Tibial nerve (tissue), 4 donors: ENCODE measurements at regions not wholly inside any gene's neighbourhood (a gene's known extent, or its start where the extent isn't known, plus 50 kb on each side); places are given as distances from the start of the nearest gene placed in this dataset.

Source experiments
- DNase-seq, 2 donors: peaks; one replicate each; pipeline ENCODE4 v3.0.0-alpha.2; 2019; ENCODE audit warnings: low spot score in 2 of 2
- H3K27ac ChIP-seq, 4 donors: fragments of 200-600 bp; sonication (generic) in 3 of 4; one replicate each; pipeline ENCODE4 v1.5.1; 2017 to 2019; ENCODE audit warnings: mild to moderate bottlenecking in 1 of 4
- H3K27me3 ChIP-seq, 2 donors: fragments of 200-600 bp; sonication (generic) in 1 of 2; one replicate each; pipeline versions ENCODE4 v1.5.1 to v1.6.0; 2017 to 2019
- H3K36me3 ChIP-seq, 3 donors: fragments of 200-600 bp; sonication (generic); one replicate each; pipeline ENCODE4 v1.5.1; 2018 to 2019
- H3K4me1 ChIP-seq, 4 donors: fragments of 200-600 bp; sonication (generic) in 3 of 4; one replicate each; pipeline ENCODE4 v1.5.1; 2017 to 2019
- H3K4me3 ChIP-seq, 4 donors: fragments of 200-600 bp; sonication (generic) in 3 of 4; one replicate each; pipeline ENCODE4 v1.5.1; 2017 to 2019; ENCODE audit warnings: mild to moderate bottlenecking in 1 of 4, moderate library complexity in 1 of 4
- H3K9me3 ChIP-seq, 4 donors: fragments of 200-600 bp; sonication (generic) in 3 of 4; one replicate each; pipeline ENCODE4 v1.5.1; 2017 to 2019
- EP300 ChIP-seq, 2 donors: sonication (generic); formaldehyde crosslinking; IDR thresholded peaks; one replicate each; pipeline ENCODE4 v1.6.1; 2017; ENCODE audit warnings: antibody characterized with exemption in 2 of 2, mild to moderate bottlenecking in 1 of 2
- POLR2A ChIP-seq, 2 donors: fragments of 450-650 bp; IDR thresholded peaks; one replicate each; pipeline ENCODE4 v1.6.1; 2017; ENCODE audit warnings: antibody characterized with exemption in 2 of 2, mild to moderate bottlenecking in 2 of 2, moderate library complexity in 2 of 2
- WGBS, 2 donors: methylation state at CpG; one replicate each; pipeline ENCODE4 v1.1.5; 2018; 5-methylcytosine and 5-hydroxymethylcytosine counted together
- TF ChIP-seq, protein P1 (sequence below), 5 experiments: fragments of 200-600 bp in 3 of 5; fragments of 450-650 bp in 2 of 5; sonication (generic) in 3 of 5; IDR thresholded peaks; one replicate each; pipeline ENCODE4 v1.5.1; 2016 to 2019; ENCODE audit warnings: antibody characterized with exemption in 5 of 5, mild to moderate bottlenecking in 3 of 5, moderate library complexity in 2 of 5

DNA sequence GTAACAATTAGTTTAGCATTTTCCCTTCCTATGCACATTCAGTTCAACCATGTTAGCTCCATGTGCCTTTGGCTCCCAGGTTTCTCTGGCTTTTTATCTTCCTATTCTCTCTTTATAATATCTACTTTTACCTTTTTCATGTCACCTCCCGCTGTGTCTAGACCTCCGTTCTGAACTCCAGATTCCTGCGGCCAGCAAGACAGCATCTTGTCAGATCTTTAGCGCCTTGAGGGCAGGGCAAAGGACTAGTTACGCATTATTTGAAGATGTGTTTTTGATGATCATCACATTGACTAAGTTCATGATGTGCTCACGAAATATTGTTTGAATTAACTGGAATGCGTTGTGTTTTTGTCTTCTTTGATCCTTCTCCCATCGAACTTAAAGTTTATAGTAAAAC, 1126.8 kb downstream of the CDH11 start:
- H3K4me1 ChIP-seq = no peaks in the 10 kb centered on the region
- H3K27me3 ChIP-seq = no peaks in the 10 kb centered on the region
- WGBS, 2 donors = 90 to 92% methylated on average over 8 of the region's 8 CpGs
- H3K27ac ChIP-seq = no peak overlapping the region
- no peaks in the 10 kb centered on the region for H3K9me3 ChIP-seq
- no peak for DNase-seq
- H3K4me3 ChIP-seq = no peak overlapping the region
- TF ChIP-seq, protein P1, sequence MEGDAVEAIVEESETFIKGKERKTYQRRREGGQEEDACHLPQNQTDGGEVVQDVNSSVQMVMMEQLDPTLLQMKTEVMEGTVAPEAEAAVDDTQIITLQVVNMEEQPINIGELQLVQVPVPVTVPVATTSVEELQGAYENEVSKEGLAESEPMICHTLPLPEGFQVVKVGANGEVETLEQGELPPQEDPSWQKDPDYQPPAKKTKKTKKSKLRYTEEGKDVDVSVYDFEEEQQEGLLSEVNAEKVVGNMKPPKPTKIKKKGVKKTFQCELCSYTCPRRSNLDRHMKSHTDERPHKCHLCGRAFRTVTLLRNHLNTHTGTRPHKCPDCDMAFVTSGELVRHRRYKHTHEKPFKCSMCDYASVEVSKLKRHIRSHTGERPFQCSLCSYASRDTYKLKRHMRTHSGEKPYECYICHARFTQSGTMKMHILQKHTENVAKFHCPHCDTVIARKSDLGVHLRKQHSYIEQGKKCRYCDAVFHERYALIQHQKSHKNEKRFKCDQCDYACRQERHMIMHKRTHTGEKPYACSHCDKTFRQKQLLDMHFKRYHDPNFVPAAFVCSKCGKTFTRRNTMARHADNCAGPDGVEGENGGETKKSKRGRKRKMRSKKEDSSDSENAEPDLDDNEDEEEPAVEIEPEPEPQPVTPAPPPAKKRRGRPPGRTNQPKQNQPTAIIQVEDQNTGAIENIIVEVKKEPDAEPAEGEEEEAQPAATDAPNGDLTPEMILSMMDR (IDR thresholded peaks at IDR 0.05) = no peak
- TF ChIP-seq POLR2A (IDR thresholded peaks at IDR 0.05) (no peak), EP300 (IDR thresholded peaks at IDR 0.05) (no peak)
- no peaks in the 10 kb centered on the region for H3K36me3 ChIP-seq

DNA sequence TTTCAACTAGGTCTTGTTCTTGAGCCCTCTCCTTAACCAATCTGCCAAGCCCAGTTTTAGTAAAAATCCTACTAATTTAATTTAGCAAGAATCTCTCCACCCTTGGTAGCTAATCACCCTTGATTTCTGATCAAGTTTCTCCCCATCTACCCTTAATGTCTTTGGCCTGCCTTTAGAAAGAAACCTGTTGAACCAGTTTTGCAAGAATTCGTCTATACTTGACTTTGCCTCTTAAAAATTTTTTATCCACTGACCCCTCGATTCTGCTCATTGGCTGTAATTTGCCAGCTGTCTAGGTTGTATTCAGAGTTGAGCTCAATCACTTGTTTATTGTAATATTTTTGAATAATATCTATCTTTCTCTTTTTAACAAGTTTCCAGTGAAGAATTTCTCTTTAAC, 1138.5 kb downstream of the CDH11 start:
- Histone ChIP-seq H3K36me3 (no peaks in the 10 kb centered on the region), H3K27ac (peak overlapping the region in 1 of 4 donors; percentile 62), H3K4me1 (peaks cover 0 to 6% (median 1%) of the 10 kb centered on the region in 4 donors), H3K27me3 (no peaks in the 10 kb centered on the region), H3K9me3 (no peaks in the 10 kb centered on the region), H3K4me3 (no peak overlapping the region)
- no peak for TF ChIP-seq POLR2A (IDR thresholded peaks at IDR 0.05)
- TF ChIP-seq EP300 (IDR thresholded peaks at IDR 0.05) = no peak
- TF ChIP-seq, protein P1 (IDR thresholded peaks at IDR 0.05) = no peak
- WGBS, 2 donors = 73 to 77% methylated on average over 2 of the region's 2 CpGs
- DNase-seq = no peak

DNA sequence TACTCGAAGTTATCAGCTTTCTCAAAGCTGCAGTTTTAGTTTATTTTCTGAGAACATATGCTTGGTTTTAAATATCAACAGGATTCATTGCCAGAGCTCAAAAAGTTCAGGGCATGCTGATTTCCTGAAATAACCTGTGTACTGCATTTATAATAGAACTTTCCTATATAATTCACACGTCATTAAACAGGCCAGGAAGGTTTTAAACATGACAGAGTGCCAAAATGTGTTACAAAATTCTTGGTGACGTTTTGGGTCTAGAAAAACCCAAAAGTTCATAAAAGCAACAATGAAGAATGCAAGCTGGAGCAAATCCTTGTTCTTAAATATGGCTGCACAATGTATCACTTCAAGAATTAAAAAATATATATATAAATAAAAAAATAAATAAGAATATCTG, 1139.1 kb downstream of the CDH11 start:
- no peaks in the 10 kb centered on the region for H3K27me3 ChIP-seq
- peaks cover 0 to 6% (median 1%) of the 10 kb centered on the region in 4 donors for H3K4me1 ChIP-seq
- no peak for DNase-seq
- H3K27ac ChIP-seq = peak overlapping the region in 1 of 4 donors; percentile 62
- TF ChIP-seq, protein P1 (IDR thresholded peaks at IDR 0.05) = no peak
- TF ChIP-seq EP300 (IDR thresholded peaks at IDR 0.05) (no peak), POLR2A (IDR thresholded peaks at IDR 0.05) (no peak)
- no peaks in the 10 kb centered on the region for H3K9me3 ChIP-seq
- no peak overlapping the region for H3K4me3 ChIP-seq
- WGBS, 2 donors = 42% methylated on average over 3 of the region's 3 CpGs
- no peaks in the 10 kb centered on the region for H3K36me3 ChIP-seq

DNA sequence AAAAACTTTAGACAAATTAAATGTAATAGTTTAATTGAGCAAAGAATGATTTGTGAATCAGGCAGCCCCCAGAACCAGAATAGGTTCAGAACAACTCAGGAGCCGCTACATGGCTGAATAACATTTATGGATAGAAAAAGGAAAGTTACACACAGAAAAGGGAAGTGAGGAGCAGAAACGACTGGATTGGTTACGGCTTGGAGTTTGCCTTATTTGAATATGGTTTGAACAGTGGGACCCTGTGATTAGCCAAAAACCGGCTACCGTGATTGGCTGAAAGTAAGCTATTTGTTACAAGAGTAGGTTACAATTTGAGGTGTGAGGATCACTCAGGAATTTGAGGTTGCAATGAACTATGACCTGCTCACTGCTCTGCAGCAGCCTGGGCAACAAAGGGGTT, 1139.8 kb downstream of the CDH11 start:
- TF ChIP-seq POLR2A (IDR thresholded peaks at IDR 0.05) (no peak), EP300 (IDR thresholded peaks at IDR 0.05) (no peak)
- peaks cover 0 to 6% (median 1%) of the 10 kb centered on the region in 4 donors for H3K4me1 ChIP-seq
- H3K4me3 ChIP-seq = peak overlapping the region in 1 of 4 donors; percentile 9
- H3K9me3 ChIP-seq = no peaks in the 10 kb centered on the region
- WGBS, 2 donors = 50 to 61% methylated on average over 5 of the region's 5 CpGs
- no peaks in the 10 kb centered on the region for H3K27me3 ChIP-seq
- no peak for DNase-seq
- H3K27ac ChIP-seq = peak overlapping the region in 2 of 4 donors; percentile 18 to 62
- H3K36me3 ChIP-seq = no peaks in the 10 kb centered on the region

DNA sequence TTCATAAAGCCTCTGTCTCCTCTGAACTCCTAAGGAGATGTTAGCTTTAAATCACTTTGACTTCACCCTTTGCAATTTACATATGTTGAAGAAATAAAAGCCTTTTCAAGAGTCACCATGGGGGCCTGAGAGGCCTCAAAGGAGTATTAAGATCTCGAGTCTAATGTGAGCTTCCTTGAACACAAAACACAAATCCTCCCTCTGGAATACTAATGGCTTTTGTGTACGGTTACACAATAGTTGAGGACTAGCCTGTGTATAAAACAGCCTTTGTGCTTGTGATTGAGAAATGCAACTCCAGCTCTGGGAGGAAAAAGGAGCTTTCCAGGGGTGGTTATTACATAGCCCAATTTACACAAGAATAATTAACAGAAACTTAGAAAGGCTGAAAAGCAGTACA, 1140.2 kb downstream of the CDH11 start:
- H3K27ac ChIP-seq = peak overlapping the region in 2 of 4 donors; percentile 18 to 62
- no peak overlapping the region for H3K4me3 ChIP-seq
- no peaks in the 10 kb centered on the region for H3K27me3 ChIP-seq
- no peak for TF ChIP-seq POLR2A (IDR thresholded peaks at IDR 0.05)
- peak in 1 of 2 donors; percentile 42 for TF ChIP-seq EP300 (IDR thresholded peaks at IDR 0.05)
- TF ChIP-seq, protein P1 (IDR thresholded peaks at IDR 0.05) = no peak
- WGBS, 2 donors = 19 to 32% methylated on average over 2 of the region's 2 CpGs
- no peak for DNase-seq
- peaks cover 0 to 6% (median 1%) of the 10 kb centered on the region in 4 donors for H3K4me1 ChIP-seq
- H3K9me3 ChIP-seq = no peaks in the 10 kb centered on the region
- no peaks in the 10 kb centered on the region for H3K36me3 ChIP-seq

DNA sequence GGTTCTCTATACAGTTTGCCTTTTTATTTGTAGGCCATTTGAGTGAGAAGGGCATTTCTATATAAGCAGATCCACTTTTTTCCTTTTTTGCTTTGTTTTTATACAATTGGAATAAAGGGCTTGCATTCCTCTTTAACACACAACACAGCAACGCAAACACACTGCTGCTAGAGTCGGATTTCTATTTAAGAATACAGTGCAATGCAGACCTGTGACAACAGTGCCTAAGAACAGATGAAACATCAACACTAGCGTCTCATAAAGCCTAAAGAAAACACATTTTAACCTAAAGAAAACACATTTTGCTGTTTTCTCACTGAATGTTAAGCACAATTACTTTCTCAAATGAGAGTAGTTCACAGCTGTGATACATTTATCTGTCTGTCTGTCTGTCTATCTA, 1141.1 kb downstream of the CDH11 start:
- no peak for TF ChIP-seq EP300 (IDR thresholded peaks at IDR 0.05)
- TF ChIP-seq, protein P1 (IDR thresholded peaks at IDR 0.05) = no peak
- TF ChIP-seq POLR2A (IDR thresholded peaks at IDR 0.05) = no peak
- Histone ChIP-seq H3K4me3 (no peak overlapping the region), H3K4me1 (peaks cover 0 to 6% (median 1%) of the 10 kb centered on the region in 4 donors), H3K27ac (peak overlapping the region in 1 of 4 donors; percentile 62), H3K9me3 (no peaks in the 10 kb centered on the region), H3K27me3 (no peaks in the 10 kb centered on the region), H3K36me3 (no peaks in the 10 kb centered on the region)
- DNase-seq = no peak
- WGBS, 2 donors = 38 to 46% methylated on average over 3 of the region's 3 CpGs
